HFFc6 (cell line): ENCODE measurements at regions not wholly inside any gene's neighbourhood (a gene's known extent, or its start where the extent isn't known, plus 50 kb on each side); places are given as distances from the start of the nearest gene placed in this dataset.
"Not testable (repeated sequence)": the region's sequence is repeated elsewhere in the genome, so short reads cannot be mapped to it uniquely, and the experiment has no call there.

Source experiments
- DNase-seq: peaks from one replicate; pipeline ENCODE4 v3.0.0-alpha.2; 2018
- H3K27ac Mint-ChIP-seq: 2 replicates; pipeline ENCODE4 v1.8.0; 2020; ENCODE audit warnings: mild to moderate bottlenecking, mixed read lengths
- H3K27me3 Mint-ChIP-seq: 2 replicates; pipeline ENCODE4 v1.8.0; 2021; ENCODE audit warnings: mild to moderate bottlenecking, moderate library complexity, mixed read lengths; ENCODE audit not compliant: insufficient read depth
- H3K36me3 Mint-ChIP-seq: 2 replicates; pipeline ENCODE4 v1.8.0; 2021; ENCODE audit warnings: low read depth, mixed read lengths
- H3K4me1 Mint-ChIP-seq: 2 replicates; pipeline ENCODE4 v1.8.0; 2020; ENCODE audit warnings: low read depth, mixed read lengths
- H3K4me3 Mint-ChIP-seq: 2 replicates; pipeline ENCODE4 v1.8.0; 2020; ENCODE audit warnings: mild to moderate bottlenecking, moderate library complexity, mixed read lengths
- H3K9me3 Mint-ChIP-seq: 2 replicates; pipeline ENCODE4 v1.8.0; 2020; ENCODE audit warnings: mild to moderate bottlenecking, mixed read lengths
- TF ChIP-seq, protein P1 (sequence below): fragments of 200-600 bp; sonication (generic); IDR thresholded peaks from 2 replicates; pipeline ENCODE4 v1.5.0; 2021; ENCODE audit warnings: antibody characterized with exemption, mild to moderate bottlenecking

GRCh38 chr6:86407128-86407527 lies 530.2 kb upstream of the HTR1E start:
- Mint-ChIP-seq H3K4me3 (no peak overlapping the region), H3K27me3 (no peaks in the 10 kb centered on the region), H3K9me3 (peaks cover 28% of the 10 kb centered on the region), H3K27ac (no peak overlapping the region), H3K4me1 (no peaks in the 10 kb centered on the region), H3K36me3 (0 out of 2 replicates have a peak, but pooled peaks cover 4% of the 10 kb centered on the region)
- TF ChIP-seq, protein P1, sequence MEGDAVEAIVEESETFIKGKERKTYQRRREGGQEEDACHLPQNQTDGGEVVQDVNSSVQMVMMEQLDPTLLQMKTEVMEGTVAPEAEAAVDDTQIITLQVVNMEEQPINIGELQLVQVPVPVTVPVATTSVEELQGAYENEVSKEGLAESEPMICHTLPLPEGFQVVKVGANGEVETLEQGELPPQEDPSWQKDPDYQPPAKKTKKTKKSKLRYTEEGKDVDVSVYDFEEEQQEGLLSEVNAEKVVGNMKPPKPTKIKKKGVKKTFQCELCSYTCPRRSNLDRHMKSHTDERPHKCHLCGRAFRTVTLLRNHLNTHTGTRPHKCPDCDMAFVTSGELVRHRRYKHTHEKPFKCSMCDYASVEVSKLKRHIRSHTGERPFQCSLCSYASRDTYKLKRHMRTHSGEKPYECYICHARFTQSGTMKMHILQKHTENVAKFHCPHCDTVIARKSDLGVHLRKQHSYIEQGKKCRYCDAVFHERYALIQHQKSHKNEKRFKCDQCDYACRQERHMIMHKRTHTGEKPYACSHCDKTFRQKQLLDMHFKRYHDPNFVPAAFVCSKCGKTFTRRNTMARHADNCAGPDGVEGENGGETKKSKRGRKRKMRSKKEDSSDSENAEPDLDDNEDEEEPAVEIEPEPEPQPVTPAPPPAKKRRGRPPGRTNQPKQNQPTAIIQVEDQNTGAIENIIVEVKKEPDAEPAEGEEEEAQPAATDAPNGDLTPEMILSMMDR = no peak
- no peak for DNase-seq

GRCh38 chr6:86392850-86393249 lies 544.5 kb upstream of the HTR1E start:
- not testable (repeated sequence) for H3K4me3 Mint-ChIP-seq, H3K4me1 Mint-ChIP-seq, H3K36me3 Mint-ChIP-seq, H3K27me3 Mint-ChIP-seq, DNase-seq, H3K27ac Mint-ChIP-seq
- peaks cover 60% of the 10 kb centered on the region for H3K9me3 Mint-ChIP-seq

- H3K27me3 Mint-ChIP-seq = no peaks in the 10 kb centered on the region
- H3K36me3 Mint-ChIP-seq = no peaks in the 10 kb centered on the region
- DNase-seq = no peak
- H3K4me1 Mint-ChIP-seq = no peaks in the 10 kb centered on the region
- H3K27ac Mint-ChIP-seq = no peak overlapping the region
- H3K9me3 Mint-ChIP-seq = peaks cover 34% of the 10 kb centered on the region
- no peak overlapping the region for H3K4me3 Mint-ChIP-seq
- TF ChIP-seq, protein P1 = no peak
These were observed 556.7 kb upstream of the HTR1E start for GRCh38 chr6:86380571-86381125.

GRCh38 chr6:86357877-86358276 lies 579.5 kb upstream of the HTR1E start:
- TF ChIP-seq, protein P1 = no peak
- peaks cover 24% of the 10 kb centered on the region for H3K9me3 Mint-ChIP-seq
- no peaks in the 10 kb centered on the region; the same call in 1 of the 2 replicates for H3K36me3 Mint-ChIP-seq
- DNase-seq = no peak
- no peak overlapping the region for H3K27ac Mint-ChIP-seq
- no peaks in the 10 kb centered on the region for H3K27me3 Mint-ChIP-seq
- no peaks in the 10 kb centered on the region for H3K4me1 Mint-ChIP-seq
- no peak overlapping the region for H3K4me3 Mint-ChIP-seq

- Mint-ChIP-seq H3K36me3 (no peaks in the 10 kb centered on the region; the same call in 1 of the 2 replicates), H3K9me3 (peaks cover 32% of the 10 kb centered on the region), H3K4me3 (no peak overlapping the region), H3K4me1 (no peaks in the 10 kb centered on the region), H3K27me3 (no peaks in the 10 kb centered on the region), H3K27ac (no peak overlapping the region)
- TF ChIP-seq, protein P1 = no peak
- no peak for DNase-seq
These were observed 582.1 kb upstream of the HTR1E start for GRCh38 chr6:86355271-86355670.

DNA sequence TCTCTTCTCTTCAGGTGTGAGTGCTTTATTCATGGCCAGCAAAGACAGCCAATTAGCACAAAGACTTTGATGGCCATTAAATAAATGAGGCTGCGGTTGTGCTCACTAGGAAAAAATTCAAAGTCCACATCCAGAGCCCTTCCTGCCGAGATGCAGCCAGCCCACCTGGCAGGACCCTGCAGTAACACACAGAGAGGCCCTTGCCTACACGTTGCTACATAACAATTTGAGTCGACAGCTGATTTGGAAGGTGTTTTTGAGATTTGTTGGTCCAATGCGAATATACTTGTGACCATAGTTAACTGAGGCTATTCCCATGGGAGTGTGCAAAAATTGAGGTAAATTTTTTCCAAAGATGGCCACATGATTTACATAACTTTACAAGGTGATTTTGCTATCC lies 605.4 kb upstream of the HTR1E start:
- Mint-ChIP-seq H3K9me3 (peaks cover 45% of the 10 kb centered on the region), H3K27ac (no peak overlapping the region), H3K4me3 (no peak overlapping the region), H3K36me3 (no peaks in the 10 kb centered on the region), H3K4me1 (no peaks in the 10 kb centered on the region), H3K27me3 (no peaks in the 10 kb centered on the region)
- TF ChIP-seq, protein P1 = no peak
- no peak for DNase-seq
